Urinary bladder (tissue), 3 donors: ENCODE measurements at regions not wholly inside any gene's neighbourhood (a gene's known extent, or its start where the extent isn't known, plus 50 kb on each side); places are given as distances from the start of the nearest gene placed in this dataset.

Experiments
- DNase-seq: peaks from one replicate; pipeline ENCODE4 v3.0.0-alpha.2; 2015; ENCODE audit errors: extremely low spot score
- H3K27ac ChIP-seq: one replicate; pipeline ENCODE4 v1.5.1; 2013; ENCODE audit warnings: low read depth, mild to moderate bottlenecking, moderate library complexity
- H3K36me3 ChIP-seq: one replicate; pipeline ENCODE4 v1.6.1; 2013; ENCODE audit warnings: mild to moderate bottlenecking, moderate library complexity; ENCODE audit not compliant: insufficient read depth
- H3K4me1 ChIP-seq: one replicate; pipeline ENCODE4 v1.6.1; 2013; ENCODE audit warnings: mild to moderate bottlenecking, moderate library complexity; ENCODE audit not compliant: insufficient read depth
- H3K4me3 ChIP-seq: one replicate; pipeline ENCODE4 v1.5.1; 2013; ENCODE audit warnings: low read depth, low read length
- WGBS: extraction: QIAGEN DNeasy Blood & Tissue Kit; methylation state at CpG from one replicate; pipeline ENCODE4 v1.1.7; 2013; 5-methylcytosine and 5-hydroxymethylcytosine counted together
- donor health status: healthy with polysubstance abuse.
- donor health status: healthy.

- H3K36me3 ChIP-seq, result no peaks in the 10 kb centered on the region
- DNase-seq, result no peak
- no peak overlapping the region for H3K4me3 ChIP-seq
- 38% methylated on average over 11 of the region's 11 CpGs for WGBS
- H3K27ac ChIP-seq, result no peak overlapping the region
- H3K4me1 ChIP-seq, result no peaks in the 10 kb centered on the region
Observed at GRCh38 chr2:152925547-152926448, 207.4 kb downstream of the ARL6IP6 start.

DNA sequence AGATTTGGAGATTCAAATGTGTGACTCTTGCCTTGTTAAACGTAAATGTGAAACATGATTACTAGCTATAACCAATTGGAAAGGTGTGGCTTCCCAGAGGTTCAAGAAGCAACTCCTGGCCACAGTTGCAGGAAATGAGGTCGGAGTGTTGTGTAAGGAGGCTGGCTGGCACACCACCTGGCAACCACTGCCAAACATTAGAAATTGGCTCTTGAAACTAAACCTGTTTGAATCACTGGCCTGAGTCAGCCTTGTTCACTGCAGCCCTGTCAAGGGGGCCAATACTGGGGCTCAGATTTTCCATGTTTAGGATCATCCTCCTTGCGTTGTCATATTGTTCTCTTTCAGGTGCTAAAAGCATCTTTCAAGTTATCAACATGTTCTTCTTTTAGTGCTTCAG lies 206.3 kb downstream of the ARL6IP6 start:
- no peak overlapping the region for H3K27ac ChIP-seq
- 79% methylated on average over 3 of the region's 3 CpGs for WGBS
- no peaks in the 10 kb centered on the region for H3K36me3 ChIP-seq
- DNase-seq, result no peak
- no peaks in the 10 kb centered on the region for H3K4me1 ChIP-seq
- no peak overlapping the region for H3K4me3 ChIP-seq

GRCh38 chr2:152924219-152924618 lies 205.8 kb downstream of the ARL6IP6 start:
- H3K36me3 ChIP-seq, result no peaks in the 10 kb centered on the region
- WGBS, result 88% methylated on average over 1 of the region's 1 CpG
- H3K4me1 ChIP-seq, result no peaks in the 10 kb centered on the region
- no peak overlapping the region for H3K27ac ChIP-seq
- DNase-seq, result no peak
- no peak overlapping the region for H3K4me3 ChIP-seq

GRCh38 chr2:152920846-152921245 lies 202.4 kb downstream of the ARL6IP6 start:
- Histone ChIP-seq H3K36me3 (no peaks in the 10 kb centered on the region), H3K4me1 (no peaks in the 10 kb centered on the region), H3K27ac (no peak overlapping the region), H3K4me3 (no peak overlapping the region)
- no peak for DNase-seq
- 61% methylated on average over 2 of the region's 2 CpGs for WGBS

DNA sequence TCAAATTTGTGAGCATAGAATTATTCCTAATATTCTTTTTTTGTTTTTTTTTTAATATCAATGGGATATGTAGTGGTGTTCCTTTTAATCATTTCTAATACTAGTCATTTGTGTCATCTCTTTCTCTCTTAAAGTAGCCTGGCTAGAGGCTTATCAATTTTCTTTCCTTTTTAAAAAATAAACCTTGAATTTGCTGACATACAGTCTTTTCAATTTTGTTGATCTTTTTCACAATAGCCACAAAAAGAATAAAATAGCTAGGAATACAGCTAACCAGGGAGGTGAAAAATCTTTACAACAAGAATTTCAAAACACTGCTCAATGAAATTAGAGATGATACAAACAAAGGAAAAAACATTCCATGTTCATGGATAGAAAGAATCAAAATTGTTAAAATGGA lies 192.6 kb downstream of the ARL6IP6 start:
- no peak for DNase-seq
- H3K36me3 ChIP-seq, result no peaks in the 10 kb centered on the region
- no peak overlapping the region for H3K27ac ChIP-seq
- no peaks in the 10 kb centered on the region for H3K4me1 ChIP-seq
- no peak overlapping the region for H3K4me3 ChIP-seq

GRCh38 chr2:152907046-152907445 lies 188.6 kb downstream of the ARL6IP6 start:
- H3K4me1 ChIP-seq, result no peaks in the 10 kb centered on the region
- H3K4me3 ChIP-seq, result no peak overlapping the region
- DNase-seq, result no peak
- no peak overlapping the region for H3K27ac ChIP-seq
- H3K36me3 ChIP-seq, result no peaks in the 10 kb centered on the region
- 72% methylated on average over 5 of the region's 5 CpGs for WGBS

GRCh38 chr2:152894051-152894450 lies 175.6 kb downstream of the ARL6IP6 start:
- 71% methylated on average over 5 of the region's 5 CpGs for WGBS
- no peak for DNase-seq
- Histone ChIP-seq H3K27ac (no peak overlapping the region), H3K4me1 (no peaks in the 10 kb centered on the region), H3K4me3 (no peak overlapping the region), H3K36me3 (no peaks in the 10 kb centered on the region)

DNA sequence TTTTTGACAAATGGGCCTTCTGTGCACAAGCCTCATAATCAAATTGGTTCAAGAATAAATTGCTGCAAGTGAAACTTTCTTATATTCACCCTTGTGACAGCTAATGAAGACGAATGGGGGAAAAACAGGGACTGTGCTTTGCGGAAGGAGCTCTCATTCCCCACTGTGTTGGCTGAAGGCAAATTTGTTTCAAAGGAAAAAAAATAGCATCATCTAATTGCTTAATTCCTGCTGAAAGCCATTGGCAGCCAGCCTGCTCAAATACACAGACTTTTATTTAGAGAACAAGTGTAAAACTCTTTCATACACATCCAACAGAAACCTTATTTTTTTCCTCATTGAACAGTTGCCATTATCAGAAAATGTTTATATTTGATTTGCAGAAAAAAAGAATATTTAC lies 172.3 kb downstream of the ARL6IP6 start:
- Histone ChIP-seq H3K27ac (no peak overlapping the region), H3K4me3 (no peak overlapping the region), H3K4me1 (no peaks in the 10 kb centered on the region), H3K36me3 (no peaks in the 10 kb centered on the region)
- WGBS, result 63% methylated on average over 2 of the region's 2 CpGs
- DNase-seq, result no peak

- H3K4me3 ChIP-seq, result no peak overlapping the region
- no peaks in the 10 kb centered on the region for H3K4me1 ChIP-seq
- no peaks in the 10 kb centered on the region for H3K36me3 ChIP-seq
- no peak overlapping the region for H3K27ac ChIP-seq
- WGBS, result 61% methylated on average over 4 of the region's 4 CpGs
- no peak for DNase-seq
Observed at GRCh38 chr2:152883951-152884487, 165.6 kb downstream of the ARL6IP6 start.

DNA sequence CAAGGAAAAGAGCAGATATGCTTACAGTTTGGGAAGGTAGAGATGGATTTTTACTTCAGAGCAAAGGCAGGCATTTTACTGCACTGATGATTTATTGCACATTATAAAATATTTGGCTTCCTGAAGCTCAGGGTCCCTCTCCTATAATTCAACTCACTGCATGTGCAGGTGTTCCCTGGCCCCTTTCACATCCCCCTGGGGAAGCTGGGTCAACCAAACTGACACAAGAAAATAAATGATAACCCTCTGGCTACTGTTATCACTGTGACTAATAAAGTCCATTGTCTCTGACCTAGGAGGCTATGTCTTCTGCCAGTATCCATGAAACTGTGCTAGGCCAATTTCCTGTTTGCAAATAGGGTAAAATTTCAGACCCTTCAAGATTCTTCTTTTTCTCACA lies 163.1 kb downstream of the ARL6IP6 start:
- Histone ChIP-seq H3K4me1 (no peaks in the 10 kb centered on the region), H3K27ac (no peak overlapping the region), H3K36me3 (no peaks in the 10 kb centered on the region), H3K4me3 (no peak overlapping the region)
- DNase-seq, result no peak

GRCh38 chr2:152879275-152879674 lies 160.9 kb downstream of the ARL6IP6 start:
- H3K36me3 ChIP-seq, result no peaks in the 10 kb centered on the region
- DNase-seq, result no peak
- 85% methylated on average over 3 of the region's 3 CpGs for WGBS
- H3K4me3 ChIP-seq, result no peak overlapping the region
- H3K27ac ChIP-seq, result no peak overlapping the region
- no peaks in the 10 kb centered on the region for H3K4me1 ChIP-seq

DNA sequence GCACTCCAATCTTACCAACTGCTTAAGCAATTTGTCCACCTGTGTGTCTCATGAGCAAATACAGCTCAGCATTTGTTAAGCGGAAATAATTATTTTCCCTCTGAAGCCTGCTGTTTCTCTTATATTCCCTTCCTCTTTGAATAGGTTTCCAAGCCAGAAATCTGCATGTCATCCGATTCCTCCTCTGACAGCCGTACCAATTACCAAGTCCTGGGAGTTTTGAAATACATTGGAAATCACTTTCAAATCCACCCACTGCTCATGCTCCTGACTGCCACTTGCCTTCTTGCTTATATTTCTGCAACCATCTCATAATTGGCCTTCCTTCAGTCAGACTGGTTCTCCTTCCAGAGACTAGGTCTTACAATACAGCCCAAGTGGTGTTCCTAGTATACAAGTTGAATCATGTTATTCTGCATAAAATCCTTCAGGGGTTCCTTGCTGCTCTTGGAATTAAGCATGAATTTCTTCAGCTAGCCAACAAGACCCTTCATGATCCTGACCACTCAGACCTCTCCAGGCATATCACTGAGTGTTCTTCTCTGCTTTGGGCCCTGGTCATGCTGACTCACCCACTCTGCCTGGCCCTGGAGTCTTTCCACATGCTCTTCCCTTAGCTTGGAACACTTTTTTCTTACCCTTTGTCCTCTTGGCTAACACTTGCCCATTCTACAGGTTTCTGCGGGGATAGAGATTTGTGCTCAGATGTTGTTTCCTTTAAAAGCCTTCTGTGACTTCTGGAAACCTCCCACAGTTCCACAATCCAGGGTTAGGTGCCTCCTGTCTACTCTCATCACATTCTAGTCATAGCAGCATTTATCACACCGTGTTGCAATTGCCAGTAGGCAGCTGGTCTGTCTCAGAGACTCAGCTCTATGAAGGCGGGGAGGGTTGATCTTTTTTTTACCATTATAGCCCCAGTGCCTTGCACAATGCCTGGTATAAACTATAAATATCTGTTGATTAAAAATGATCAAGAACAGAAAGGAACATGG lies 157.6 kb downstream of the ARL6IP6 start:
- Histone ChIP-seq H3K4me3 (no peak overlapping the region), H3K4me1 (no peaks in the 10 kb centered on the region), H3K36me3 (no peaks in the 10 kb centered on the region), H3K27ac (no peak overlapping the region)
- WGBS, result 72% methylated on average over 6 of the region's 6 CpGs
- DNase-seq, result no peak

DNA sequence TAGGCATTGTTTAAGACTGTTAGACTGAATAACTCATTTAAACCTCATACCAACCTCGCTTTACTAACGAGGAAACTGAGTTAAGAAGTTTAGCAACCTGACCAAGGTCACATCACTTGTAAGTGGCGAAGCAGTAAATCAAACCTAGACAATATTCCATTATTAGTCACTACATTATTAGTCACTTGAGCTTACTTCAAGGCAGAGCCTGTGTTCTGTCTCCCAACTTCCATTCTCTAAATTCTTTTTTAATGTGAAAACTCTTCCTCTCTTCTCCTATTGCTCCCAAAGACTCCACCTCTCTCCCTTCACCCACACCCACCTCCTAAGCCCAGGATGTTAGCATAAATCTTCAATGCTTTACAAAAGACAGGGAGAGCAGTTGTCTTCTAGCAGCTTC lies 156.5 kb downstream of the ARL6IP6 start:
- Histone ChIP-seq H3K27ac (no peak overlapping the region), H3K4me3 (no peak overlapping the region), H3K4me1 (no peaks in the 10 kb centered on the region), H3K36me3 (no peaks in the 10 kb centered on the region)
- no peak for DNase-seq
- 78% methylated on average over 3 of the region's 3 CpGs for WGBS

DNA sequence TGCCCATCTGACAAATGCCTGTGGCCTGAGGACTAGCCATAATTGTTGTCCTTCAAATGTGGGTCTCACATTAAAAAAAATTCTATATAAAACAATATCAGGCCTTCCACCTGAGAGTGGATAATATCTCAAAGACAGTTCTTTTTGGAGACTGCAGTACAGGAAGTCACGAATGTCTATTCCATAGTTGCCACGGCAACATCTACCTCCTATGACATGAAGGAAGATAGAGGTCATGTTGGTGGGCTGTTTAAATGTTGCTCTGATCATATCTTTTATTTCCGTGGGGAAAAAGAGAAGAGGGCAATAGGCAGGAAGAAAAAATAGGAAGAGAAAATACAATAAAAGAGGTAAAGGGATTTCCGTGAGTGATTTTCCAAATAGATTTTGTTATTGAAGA lies 151.8 kb downstream of the ARL6IP6 start:
- no peak overlapping the region for H3K4me3 ChIP-seq
- no peaks in the 10 kb centered on the region for H3K4me1 ChIP-seq
- no peak for DNase-seq
- WGBS, result 79% methylated on average over 4 of the region's 4 CpGs
- H3K36me3 ChIP-seq, result no peaks in the 10 kb centered on the region
- H3K27ac ChIP-seq, result no peak overlapping the region
